ENCODE measurements at regions not wholly inside any gene's neighbourhood (a gene's known extent, or its start where the extent isn't known, plus 50 kb on each side); places are given as distances from the start of the nearest gene placed in this dataset.

GRCh38 chr11:69403556-69404215 lies 77.8 kb upstream of the LINC01488 start:
- FAIRE-seq = no peak
- DNase-seq (ENCODE audit: insufficient read length, low spot score) = no peak

GRCh38 chr11:69406060-69406459 lies 75.4 kb upstream of the LINC01488 start:
- TF ChIP-seq TAF1 (IDR thresholded peaks at IDR 0.05; ENCODE audit: low read depth, low read length) (no peak), POLR2AphosphoS5 (IDR thresholded peaks at IDR 0.05; ENCODE audit: low read depth, low read length) (no peak), SPI1 (IDR thresholded peaks at IDR 0.05; ENCODE audit: low read depth, low read length) (no peak), PAX5 (IDR thresholded peaks at IDR 0.05; ENCODE audit: insufficient read depth, low read length, severe bottlenecking) (no peak), POLR2A (IDR thresholded peaks at IDR 0.05; ENCODE audit: low read depth, low read length) (no peak), POU2F2 (IDR thresholded peaks at IDR 0.05; ENCODE audit: low read depth, low read length) (no peak)
- no peak for FAIRE-seq
- DNase-seq (ENCODE audit: insufficient read length, low spot score) = no peak

More at GRCh38 chr11:69403556-69404215, 77.8 kb upstream of the LINC01488 start:
- no peak for TF ChIP-seq POU2F2 (IDR thresholded peaks at IDR 0.05; ENCODE audit: low read depth, low read length)

GRCh38 chr11:69409812-69410645 lies 71.4 kb upstream of the LINC01488 start:
- FAIRE-seq = no peak
- no peak for TF ChIP-seq POU2F2 (IDR thresholded peaks at IDR 0.05; ENCODE audit: low read depth, low read length)
- TF ChIP-seq POLR2A (IDR thresholded peaks at IDR 0.05; ENCODE audit: low read depth, low read length) = no peak
- TF ChIP-seq TAF1 (IDR thresholded peaks at IDR 0.05; ENCODE audit: low read depth, low read length) = no peak
- TF ChIP-seq SPI1 (IDR thresholded peaks at IDR 0.05; ENCODE audit: low read depth, low read length) = no peak
- TF ChIP-seq POLR2AphosphoS5 (IDR thresholded peaks at IDR 0.05; ENCODE audit: low read depth, low read length) = no peak
- TF ChIP-seq PAX5 (IDR thresholded peaks at IDR 0.05; ENCODE audit: insufficient read depth, low read length, severe bottlenecking) = no peak
- no peak for DNase-seq (ENCODE audit: insufficient read length, low spot score)

- FAIRE-seq (no peak), DNase-seq (ENCODE audit: insufficient read length, low spot score) (no peak)
- TF ChIP-seq SPI1 (IDR thresholded peaks at IDR 0.05; ENCODE audit: low read depth, low read length) (no peak), POU2F2 (IDR thresholded peaks at IDR 0.05; ENCODE audit: low read depth, low read length) (no peak), TAF1 (IDR thresholded peaks at IDR 0.05; ENCODE audit: low read depth, low read length) (no peak), POLR2AphosphoS5 (IDR thresholded peaks at IDR 0.05; ENCODE audit: low read depth, low read length) (no peak), PAX5 (IDR thresholded peaks at IDR 0.05; ENCODE audit: insufficient read depth, low read length, severe bottlenecking) (no peak), POLR2A (IDR thresholded peaks at IDR 0.05; ENCODE audit: low read depth, low read length) (no peak)
These were observed 70.1 kb upstream of the LINC01488 start for GRCh38 chr11:69411257-69411924.

- TF ChIP-seq SPI1 (IDR thresholded peaks at IDR 0.05; ENCODE audit: low read depth, low read length) = no peak
- TF ChIP-seq TAF1 (IDR thresholded peaks at IDR 0.05; ENCODE audit: low read depth, low read length) = no peak
- TF ChIP-seq POLR2AphosphoS5 (IDR thresholded peaks at IDR 0.05; ENCODE audit: low read depth, low read length) = no peak
- TF ChIP-seq PAX5 (IDR thresholded peaks at IDR 0.05; ENCODE audit: insufficient read depth, low read length, severe bottlenecking) = no peak
- no peak for TF ChIP-seq POLR2A (IDR thresholded peaks at IDR 0.05; ENCODE audit: low read depth, low read length)
- TF ChIP-seq POU2F2 (IDR thresholded peaks at IDR 0.05; ENCODE audit: low read depth, low read length) = no peak
- no peak for FAIRE-seq
- no peak for DNase-seq (ENCODE audit: insufficient read length, low spot score)
These were observed 68.3 kb upstream of the LINC01488 start for GRCh38 chr11:69413015-69413801.

- no peak for DNase-seq (ENCODE audit: insufficient read length, low spot score)
- FAIRE-seq = no peak
- TF ChIP-seq POLR2A (IDR thresholded peaks at IDR 0.05; ENCODE audit: low read depth, low read length) (no peak), SPI1 (IDR thresholded peaks at IDR 0.05; ENCODE audit: low read depth, low read length) (no peak), PAX5 (IDR thresholded peaks at IDR 0.05; ENCODE audit: insufficient read depth, low read length, severe bottlenecking) (no peak)
These were observed 67.5 kb upstream of the LINC01488 start for GRCh38 chr11:69413993-69414392.

GRCh38 chr11:69414773-69415187 lies 66.7 kb upstream of the LINC01488 start:
- DNase-seq (ENCODE audit: insufficient read length, low spot score) = no peak
- FAIRE-seq = no peak
- TF ChIP-seq TAF1 (IDR thresholded peaks at IDR 0.05; ENCODE audit: low read depth, low read length) (no peak), PAX5 (IDR thresholded peaks at IDR 0.05; ENCODE audit: insufficient read depth, low read length, severe bottlenecking) (no peak), POU2F2 (IDR thresholded peaks at IDR 0.05; ENCODE audit: low read depth, low read length) (no peak), POLR2A (IDR thresholded peaks at IDR 0.05; ENCODE audit: low read depth, low read length) (no peak), POLR2AphosphoS5 (IDR thresholded peaks at IDR 0.05; ENCODE audit: low read depth, low read length) (no peak), SPI1 (IDR thresholded peaks at IDR 0.05; ENCODE audit: low read depth, low read length) (no peak)

- DNase-seq (ENCODE audit: insufficient read length, low spot score) (no peak), FAIRE-seq (no peak)
- TF ChIP-seq TAF1 (IDR thresholded peaks at IDR 0.05; ENCODE audit: low read depth, low read length) = no peak
- TF ChIP-seq SPI1 (IDR thresholded peaks at IDR 0.05; ENCODE audit: low read depth, low read length) = no peak
- TF ChIP-seq POLR2A (IDR thresholded peaks at IDR 0.05; ENCODE audit: low read depth, low read length) = no peak
- no peak for TF ChIP-seq POU2F2 (IDR thresholded peaks at IDR 0.05; ENCODE audit: low read depth, low read length)
- no peak for TF ChIP-seq PAX5 (IDR thresholded peaks at IDR 0.05; ENCODE audit: insufficient read depth, low read length, severe bottlenecking)
- no peak for TF ChIP-seq POLR2AphosphoS5 (IDR thresholded peaks at IDR 0.05; ENCODE audit: low read depth, low read length)
These were observed 65.9 kb upstream of the LINC01488 start for GRCh38 chr11:69415411-69416142.

Data from GM12891 (cell line).